ENCODE measurements at regions not wholly inside any gene's neighbourhood (a gene's known extent, or its start where the extent isn't known, plus 50 kb on each side); places are given as distances from the start of the nearest gene placed in this dataset.

DNA sequence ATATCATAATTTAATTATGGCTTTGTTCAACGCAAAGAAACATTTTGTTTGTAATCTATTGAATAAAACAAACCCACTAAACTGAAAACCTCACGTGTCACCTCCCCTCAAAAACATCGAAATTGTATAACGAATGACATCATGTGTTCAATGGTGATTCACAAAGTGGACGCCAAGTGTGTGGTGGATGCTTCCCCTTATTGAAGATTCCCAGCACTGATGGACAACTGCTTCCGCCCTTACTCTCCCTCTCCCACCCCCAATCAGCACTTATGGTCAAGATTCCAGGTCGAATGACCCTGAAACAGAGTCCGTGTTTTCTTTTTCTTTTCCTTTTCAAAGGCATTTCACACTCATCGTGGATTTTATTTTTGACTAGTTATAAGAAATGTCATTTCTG, 383.0 kb upstream of the SMIM21 start:
- H3K4me1 Mint-ChIP-seq, result peaks cover 36% of the 10 kb centered on the region
- H3K27ac Mint-ChIP-seq, result peak overlapping the region; percentile 97
- no peaks in the 10 kb centered on the region for H3K36me3 Mint-ChIP-seq
- H3K27me3 Mint-ChIP-seq (ENCODE audit: low read depth), result no peaks in the 10 kb centered on the region
- TF ChIP-seq, protein P1, sequence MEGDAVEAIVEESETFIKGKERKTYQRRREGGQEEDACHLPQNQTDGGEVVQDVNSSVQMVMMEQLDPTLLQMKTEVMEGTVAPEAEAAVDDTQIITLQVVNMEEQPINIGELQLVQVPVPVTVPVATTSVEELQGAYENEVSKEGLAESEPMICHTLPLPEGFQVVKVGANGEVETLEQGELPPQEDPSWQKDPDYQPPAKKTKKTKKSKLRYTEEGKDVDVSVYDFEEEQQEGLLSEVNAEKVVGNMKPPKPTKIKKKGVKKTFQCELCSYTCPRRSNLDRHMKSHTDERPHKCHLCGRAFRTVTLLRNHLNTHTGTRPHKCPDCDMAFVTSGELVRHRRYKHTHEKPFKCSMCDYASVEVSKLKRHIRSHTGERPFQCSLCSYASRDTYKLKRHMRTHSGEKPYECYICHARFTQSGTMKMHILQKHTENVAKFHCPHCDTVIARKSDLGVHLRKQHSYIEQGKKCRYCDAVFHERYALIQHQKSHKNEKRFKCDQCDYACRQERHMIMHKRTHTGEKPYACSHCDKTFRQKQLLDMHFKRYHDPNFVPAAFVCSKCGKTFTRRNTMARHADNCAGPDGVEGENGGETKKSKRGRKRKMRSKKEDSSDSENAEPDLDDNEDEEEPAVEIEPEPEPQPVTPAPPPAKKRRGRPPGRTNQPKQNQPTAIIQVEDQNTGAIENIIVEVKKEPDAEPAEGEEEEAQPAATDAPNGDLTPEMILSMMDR (IDR thresholded peaks at IDR 0.05; ENCODE audit: unreplicated experiment), result no peak
- peak overlapping the region; percentile 0 for H3K4me3 Mint-ChIP-seq
- peaks cover 10% of the 10 kb centered on the region for H3K9me3 Mint-ChIP-seq
- no peak for DNase-seq (ENCODE audit: low spot score in 2 of 2, unreplicated experiment in 2 of 2)

DNA sequence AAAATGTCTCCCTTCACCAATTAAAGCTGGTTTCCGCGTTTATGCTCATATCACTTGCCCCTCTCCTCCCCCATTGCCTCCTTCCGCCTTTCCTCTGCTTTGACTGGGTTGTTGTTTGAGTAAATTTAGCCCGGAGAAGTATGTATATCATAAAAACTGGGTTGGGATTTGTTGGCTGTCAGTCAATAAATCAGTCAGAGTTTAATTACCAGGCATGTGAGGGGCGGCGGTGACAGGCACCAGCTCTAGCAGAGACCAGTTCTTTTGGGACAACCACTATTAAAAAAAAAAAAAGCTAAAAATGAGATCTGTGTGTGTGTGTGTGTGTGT, 382.4 kb upstream of the SMIM21 start:
- Mint-ChIP-seq H3K27me3 (ENCODE audit: low read depth) (no peaks in the 10 kb centered on the region), H3K27ac (peak overlapping the region; percentile 89)
- TF ChIP-seq, protein P1 (IDR thresholded peaks at IDR 0.05; ENCODE audit: unreplicated experiment), result no peak

DNA sequence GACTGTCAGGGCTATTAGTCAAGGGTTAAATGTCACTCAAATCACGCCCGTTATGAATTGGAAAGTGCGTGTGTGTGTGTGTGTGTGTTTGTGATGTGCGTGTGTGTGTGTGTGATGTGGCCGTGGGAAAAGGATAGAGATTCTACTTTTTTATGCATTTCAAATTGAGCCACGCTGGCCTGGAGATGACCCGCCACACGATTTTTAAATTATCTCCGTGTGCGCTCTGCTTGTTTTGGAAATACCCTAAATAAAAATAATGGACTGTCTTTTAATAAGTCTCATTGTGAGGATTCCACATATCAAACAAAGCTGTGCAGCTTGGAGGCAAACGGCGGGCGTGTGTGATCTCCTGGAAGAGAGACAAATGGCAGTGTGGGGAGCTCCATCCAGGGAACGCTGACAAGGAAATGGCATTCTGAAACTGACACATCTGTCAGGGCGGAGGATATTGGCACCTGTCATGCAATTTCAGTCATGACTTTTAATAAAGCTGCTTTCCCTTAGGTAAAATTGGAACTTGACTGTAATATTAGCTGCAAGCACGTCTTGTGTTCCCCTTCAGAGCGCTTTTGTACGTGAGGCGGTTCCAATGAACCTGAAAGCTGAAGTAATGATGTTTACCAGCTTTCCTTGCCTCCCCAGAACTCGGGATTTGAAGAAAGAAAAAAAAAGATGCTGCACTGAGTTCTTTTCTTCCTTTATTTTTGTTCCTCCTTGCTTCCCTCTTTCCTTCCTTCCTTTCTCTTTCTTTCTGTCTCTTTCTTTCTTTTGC, 381.8 kb upstream of the SMIM21 start:
- Mint-ChIP-seq H3K27ac (peak overlapping the region; percentile 89), H3K4me3 (peak overlapping the region; percentile 40)
- TF ChIP-seq, protein P1 (IDR thresholded peaks at IDR 0.05; ENCODE audit: unreplicated experiment), result no peak

More for the DNA sequence above, 382.4 kb upstream of the SMIM21 start:
- Mint-ChIP-seq H3K36me3 (no peaks in the 10 kb centered on the region), H3K9me3 (peaks cover 5% of the 10 kb centered on the region), H3K4me3 (peak overlapping the region; percentile 40), H3K4me1 (peaks cover 41% of the 10 kb centered on the region)
- no peak for DNase-seq (ENCODE audit: low spot score in 2 of 2, unreplicated experiment in 2 of 2)

DNA sequence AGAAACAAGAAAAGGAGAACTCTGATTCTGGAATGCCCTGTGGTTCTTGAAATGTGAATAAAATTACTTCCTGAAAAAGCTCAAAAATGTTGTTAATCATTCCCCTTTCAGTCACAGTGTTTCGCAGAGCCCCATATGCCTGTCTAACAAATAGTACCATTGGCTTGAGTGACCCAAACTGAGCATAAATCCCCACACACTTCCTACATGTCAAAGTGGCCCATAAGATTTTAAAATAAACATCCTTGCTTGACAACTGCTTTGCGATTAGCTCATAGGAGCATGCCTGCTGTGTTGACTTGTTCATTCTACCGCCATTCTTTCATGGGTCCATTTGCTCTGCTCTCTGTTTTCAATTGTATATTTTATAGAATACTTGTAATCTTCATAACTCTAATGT, 377.8 kb upstream of the SMIM21 start:
- H3K9me3 Mint-ChIP-seq, result no peaks in the 10 kb centered on the region
- H3K27me3 Mint-ChIP-seq (ENCODE audit: low read depth), result no peaks in the 10 kb centered on the region
- no peak for DNase-seq (ENCODE audit: low spot score in 2 of 2, unreplicated experiment in 2 of 2)
- TF ChIP-seq, protein P1 (IDR thresholded peaks at IDR 0.05; ENCODE audit: unreplicated experiment), result no peak
- H3K27ac Mint-ChIP-seq, result no peak overlapping the region
- H3K4me3 Mint-ChIP-seq, result no peak overlapping the region
- peaks cover 49% of the 10 kb centered on the region for H3K4me1 Mint-ChIP-seq
- no peaks in the 10 kb centered on the region for H3K36me3 Mint-ChIP-seq

More for the DNA sequence above, 381.8 kb upstream of the SMIM21 start:
- Mint-ChIP-seq H3K27me3 (ENCODE audit: low read depth) (no peaks in the 10 kb centered on the region), H3K9me3 (peaks cover under 1% of the 10 kb centered on the region), H3K36me3 (no peaks in the 10 kb centered on the region), H3K4me1 (peaks cover 44% of the 10 kb centered on the region)
- DNase-seq (ENCODE audit: low spot score in 2 of 2, unreplicated experiment in 2 of 2), result no peak

DNA sequence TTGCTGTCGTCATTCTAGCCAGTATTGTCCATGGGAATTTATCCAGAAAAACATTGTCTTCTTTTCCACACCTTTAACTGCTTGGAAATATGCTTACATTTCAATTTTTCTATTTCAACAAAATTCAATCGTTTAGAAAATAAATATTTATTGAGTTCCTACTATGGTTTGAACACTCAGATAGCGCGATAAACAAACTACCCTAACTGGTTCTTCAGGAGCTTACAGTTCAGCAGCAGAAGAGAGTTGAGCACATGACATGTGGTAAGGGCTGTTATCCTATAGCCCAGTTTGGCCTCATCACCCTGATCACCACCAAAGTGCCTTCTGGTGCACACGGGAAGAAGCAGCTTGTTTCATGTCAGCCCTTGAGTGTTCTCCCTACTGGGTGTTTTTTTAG, 375.2 kb upstream of the SMIM21 start:
- H3K9me3 Mint-ChIP-seq, result no peaks in the 10 kb centered on the region
- no peak overlapping the region for H3K27ac Mint-ChIP-seq
- no peaks in the 10 kb centered on the region for H3K27me3 Mint-ChIP-seq (ENCODE audit: low read depth)
- TF ChIP-seq, protein P1 (IDR thresholded peaks at IDR 0.05; ENCODE audit: unreplicated experiment), result no peak
- DNase-seq (ENCODE audit: low spot score in 2 of 2, unreplicated experiment in 2 of 2), result no peak
- H3K4me1 Mint-ChIP-seq, result peaks cover 46% of the 10 kb centered on the region
- no peak overlapping the region for H3K4me3 Mint-ChIP-seq
- no peaks in the 10 kb centered on the region for H3K36me3 Mint-ChIP-seq
